ENCODE measurements at regions not wholly inside any gene's neighbourhood (a gene's known extent, or its start where the extent isn't known, plus 50 kb on each side); places are given as distances from the start of the nearest gene placed in this dataset.

GRCh38 chr13:19089315-19089714 is 92.3 kb downstream of the TUBA3C start:
- TF ChIP-seq ZFX (IDR thresholded peaks at IDR 0.05; ENCODE audit: borderline replicate concordance) (no peak), CTCF (IDR thresholded peaks at IDR 0.05) (no peak)

All from 22Rv1 (cell line).